CD1c-positive myeloid dendritic cell (primary cell): ENCODE measurements at regions not wholly inside any gene's neighbourhood (a gene's known extent, or its start where the extent isn't known, plus 50 kb on each side); places are given as distances from the start of the nearest gene placed in this dataset.

Experiments
- DNase-seq: peaks from one replicate; pipeline ENCODE4 v3.0.0-alpha.2; 2016; ENCODE audit errors: extremely low spot score

- DNase-seq = no peak
Observed at GRCh38 chr5:14090755-14091154, 52.4 kb upstream of the TRIO start.

GRCh38 chr5:14090290-14090689 lies 52.9 kb upstream of the TRIO start:
- no peak for DNase-seq

GRCh38 chr5:14089198-14089597 lies 53.9 kb upstream of the TRIO start:
- DNase-seq = no peak

GRCh38 chr5:14086261-14086660 lies 56.9 kb upstream of the TRIO start:
- no peak for DNase-seq

GRCh38 chr5:14082973-14083372 lies 60.2 kb upstream of the TRIO start:
- DNase-seq = no peak

GRCh38 chr5:14082523-14082922 lies 60.6 kb upstream of the TRIO start:
- no peak for DNase-seq

- no peak for DNase-seq
Observed at GRCh38 chr5:14081791-14082190, 61.4 kb upstream of the TRIO start.

- DNase-seq = no peak
Observed at GRCh38 chr5:14078716-14079115, 64.4 kb upstream of the TRIO start.

- no peak for DNase-seq
Observed at GRCh38 chr5:14077501-14077900, 65.6 kb upstream of the TRIO start.

- DNase-seq = no peak
Observed at GRCh38 chr5:14076561-14076960, 66.6 kb upstream of the TRIO start.

- DNase-seq = no peak
Observed at GRCh38 chr5:14075937-14076336, 67.2 kb upstream of the TRIO start.

- DNase-seq = no peak
Observed at GRCh38 chr5:14071433-14071832, 71.7 kb upstream of the TRIO start.

- DNase-seq = no peak
Observed at GRCh38 chr5:14069021-14069420, 74.1 kb upstream of the TRIO start.

- DNase-seq = no peak
Observed at GRCh38 chr5:14068136-14068535, 75.0 kb upstream of the TRIO start.

GRCh38 chr5:14066326-14066725 lies 76.8 kb upstream of the TRIO start:
- no peak for DNase-seq

- DNase-seq = no peak
Observed at GRCh38 chr5:14064841-14065240, 78.3 kb upstream of the TRIO start.

GRCh38 chr5:14063691-14064090 lies 79.5 kb upstream of the TRIO start:
- no peak for DNase-seq

- no peak for DNase-seq
Observed at GRCh38 chr5:14063138-14063537, 80.0 kb upstream of the TRIO start.

- DNase-seq = no peak
Observed at GRCh38 chr5:14062178-14062577, 81.0 kb upstream of the TRIO start.

- DNase-seq = no peak
Observed at GRCh38 chr5:14061106-14061505, 82.0 kb upstream of the TRIO start.

- DNase-seq = no peak
Observed at GRCh38 chr5:14060218-14060617, 82.9 kb upstream of the TRIO start.

GRCh38 chr5:14059810-14060209 lies 83.3 kb upstream of the TRIO start:
- DNase-seq = no peak

- DNase-seq = no peak
Observed at GRCh38 chr5:14057289-14057688, 85.9 kb upstream of the TRIO start.

GRCh38 chr5:14056039-14056438 lies 87.1 kb upstream of the TRIO start:
- DNase-seq = no peak
